ENCODE measurements at regions not wholly inside any gene's neighbourhood (a gene's known extent, or its start where the extent isn't known, plus 50 kb on each side); places are given as distances from the start of the nearest gene placed in this dataset.
"Not testable (repeated sequence)": the region's sequence is repeated elsewhere in the genome, so short reads cannot be mapped to it uniquely, and the experiment has no call there.

DNA sequence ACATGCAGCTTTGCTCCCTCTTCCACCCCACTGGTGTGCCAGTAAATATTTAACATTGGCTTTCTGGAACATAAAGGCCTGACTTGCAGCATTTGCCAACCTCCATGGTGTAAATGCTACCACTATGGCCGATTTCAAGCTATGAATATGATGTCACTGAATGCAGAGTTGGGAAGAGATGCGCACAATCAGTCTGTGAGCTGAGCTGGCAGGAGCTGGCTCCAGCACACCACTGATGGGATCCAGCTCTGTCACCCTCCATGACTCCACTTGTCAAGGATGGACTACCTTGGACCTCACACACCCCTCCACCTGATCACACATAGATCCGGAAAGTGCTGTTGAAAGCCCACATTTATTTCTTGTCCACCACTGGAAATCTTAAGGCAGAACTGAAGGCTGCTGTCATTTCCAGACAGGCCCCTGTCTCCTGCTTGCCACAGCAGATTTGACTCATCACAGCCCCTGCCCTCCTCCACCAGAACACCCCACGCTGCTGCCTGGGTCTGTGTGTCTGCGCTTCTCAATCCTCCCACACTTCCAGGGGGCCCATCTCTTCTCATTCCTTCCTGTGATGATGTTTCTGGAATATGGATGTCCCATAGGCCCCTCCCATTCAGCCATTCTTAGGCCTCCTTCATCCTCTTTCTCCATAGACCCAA, 82.2 kb upstream of the BCAR3 start:
- Mint-ChIP-seq H3K4me1 (peaks cover 7% of the 10 kb centered on the region), H3K4me3 (no peak overlapping the region), H3K27me3 (no peaks in the 10 kb centered on the region), H3K9me3 (no peaks in the 10 kb centered on the region), H3K27ac (no peak overlapping the region), H3K36me3 (no peaks in the 10 kb centered on the region)
- no peak for DNase-seq

- Mint-ChIP-seq H3K36me3 (no peaks in the 10 kb centered on the region), H3K4me1 (peaks cover 7% of the 10 kb centered on the region), H3K27me3 (no peaks in the 10 kb centered on the region), H3K9me3 (no peaks in the 10 kb centered on the region), H3K4me3 (no peak overlapping the region), H3K27ac (peak overlapping the region; percentile 52)
- no peak for DNase-seq
Observed at GRCh38 chr1:93758842-93759515, 77.3 kb upstream of the BCAR3 start.

- H3K27me3 Mint-ChIP-seq: no peaks in the 10 kb centered on the region
- H3K4me1 Mint-ChIP-seq: peaks cover 7% of the 10 kb centered on the region
- no peak for DNase-seq
- no peaks in the 10 kb centered on the region for H3K9me3 Mint-ChIP-seq
- no peak overlapping the region for H3K27ac Mint-ChIP-seq
- H3K4me3 Mint-ChIP-seq: no peak overlapping the region
- no peaks in the 10 kb centered on the region for H3K36me3 Mint-ChIP-seq
Observed at GRCh38 chr1:93757256-93758036, 75.8 kb upstream of the BCAR3 start.

GRCh38 chr1:93756657-93757056, 75.0 kb upstream of the BCAR3 start:
- H3K27me3 Mint-ChIP-seq: no peaks in the 10 kb centered on the region
- no peak overlapping the region for H3K27ac Mint-ChIP-seq
- H3K4me1 Mint-ChIP-seq: peaks cover 12% of the 10 kb centered on the region
- no peaks in the 10 kb centered on the region for H3K36me3 Mint-ChIP-seq
- DNase-seq: no peak
- H3K9me3 Mint-ChIP-seq: no peaks in the 10 kb centered on the region
- H3K4me3 Mint-ChIP-seq: no peak overlapping the region

DNA sequence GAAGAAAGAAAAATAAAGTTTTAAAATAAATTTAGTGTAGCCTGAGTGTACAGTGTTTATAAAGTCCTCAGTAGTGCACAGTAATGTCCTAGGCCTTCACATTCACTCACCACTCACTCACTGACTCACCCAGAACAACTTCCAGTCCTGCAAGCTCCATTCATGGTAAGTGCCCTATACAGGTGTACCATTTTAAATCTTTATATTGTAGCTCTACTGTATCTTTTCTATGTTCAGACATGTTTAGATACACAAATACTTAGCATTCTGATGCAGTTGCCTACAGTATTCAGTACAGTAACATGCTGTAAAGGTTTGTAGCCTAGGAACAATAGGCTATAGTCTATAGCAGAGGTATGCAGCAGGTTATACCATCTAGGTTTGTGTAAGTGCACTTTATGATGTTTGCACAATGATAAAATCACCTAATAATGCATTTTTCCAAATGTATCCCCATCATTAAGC, 73.6 kb upstream of the BCAR3 start:
- not testable (repeated sequence) for H3K4me3 Mint-ChIP-seq, H3K27me3 Mint-ChIP-seq, DNase-seq, H3K9me3 Mint-ChIP-seq, H3K27ac Mint-ChIP-seq, H3K36me3 Mint-ChIP-seq
- H3K4me1 Mint-ChIP-seq: peaks cover 16% of the 10 kb centered on the region

GRCh38 chr1:93753791-93754763, 72.4 kb upstream of the BCAR3 start:
- Mint-ChIP-seq H3K27ac (no peak overlapping the region), H3K36me3 (no peaks in the 10 kb centered on the region), H3K27me3 (no peaks in the 10 kb centered on the region), H3K4me3 (no peak overlapping the region), H3K9me3 (no peaks in the 10 kb centered on the region), H3K4me1 (peaks cover 21% of the 10 kb centered on the region)
- DNase-seq: no peak

DNA sequence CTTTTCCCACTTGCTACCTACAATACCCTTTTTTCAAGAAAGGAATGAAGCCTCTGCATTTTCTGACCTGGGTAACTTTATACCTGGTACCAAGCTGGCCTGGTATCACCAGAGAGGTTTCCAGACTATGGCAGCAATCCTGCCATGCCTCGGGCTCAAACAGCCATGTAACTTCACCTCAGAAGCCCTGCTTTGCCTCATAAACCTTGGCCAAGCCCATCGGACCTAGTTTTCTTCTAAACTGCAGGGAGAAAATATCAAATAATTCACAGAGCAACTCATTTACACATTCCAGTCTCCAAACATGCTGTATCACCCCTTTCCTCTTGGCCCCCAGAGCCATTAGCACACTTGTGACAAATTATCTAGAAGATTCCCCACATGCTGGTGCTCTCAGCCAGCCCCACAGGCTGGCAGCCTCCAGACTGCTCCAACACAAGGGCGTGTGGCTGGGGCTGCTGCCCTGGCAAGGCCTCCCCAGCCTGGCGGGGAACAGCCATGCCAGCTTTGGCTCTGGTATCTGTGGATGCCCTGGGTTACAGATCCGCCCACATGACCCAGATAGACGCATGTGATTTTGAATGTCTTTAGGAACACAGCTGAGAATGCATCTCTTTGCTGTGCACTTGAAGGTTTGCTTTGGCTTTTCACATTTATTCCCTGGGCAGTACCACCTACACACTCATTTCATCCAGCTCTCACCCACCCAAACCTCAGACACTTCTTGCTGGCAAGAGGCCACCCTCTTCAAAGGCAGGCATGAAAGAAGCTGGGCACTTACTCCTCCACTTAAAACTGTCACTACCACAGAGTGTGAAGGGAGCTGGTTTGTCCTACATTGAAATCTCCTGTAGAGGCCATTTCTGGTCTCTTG, 70.0 kb upstream of the BCAR3 start:
- no peak overlapping the region for H3K4me3 Mint-ChIP-seq
- H3K27me3 Mint-ChIP-seq: peaks cover 5% of the 10 kb centered on the region
- no peak for DNase-seq

DNA sequence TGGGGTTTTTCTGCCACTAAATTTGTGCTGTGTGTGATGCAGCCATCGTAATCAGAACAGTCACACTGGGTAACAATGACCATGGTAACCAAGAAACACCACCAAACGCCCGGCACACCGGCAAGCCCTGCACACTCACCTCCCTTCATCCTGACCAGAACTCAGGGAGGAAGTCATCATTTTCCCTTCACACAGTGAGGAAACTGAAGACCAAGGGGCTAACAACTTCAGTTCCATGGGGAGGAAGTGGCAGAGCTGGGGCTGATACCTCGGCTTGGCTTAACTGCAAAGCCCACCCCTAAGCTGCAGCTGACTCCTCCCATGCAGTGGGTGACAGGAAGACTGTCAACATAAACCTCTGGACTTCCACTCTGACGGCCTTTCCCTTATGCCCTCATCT, 69.3 kb upstream of the BCAR3 start:
- DNase-seq: no peak
- H3K27me3 Mint-ChIP-seq: peaks cover 5% of the 10 kb centered on the region
- H3K27ac Mint-ChIP-seq: peak overlapping the region; percentile 5
- no peak overlapping the region for H3K4me3 Mint-ChIP-seq
- no peaks in the 10 kb centered on the region for H3K36me3 Mint-ChIP-seq
- peaks cover 8% of the 10 kb centered on the region for H3K9me3 Mint-ChIP-seq
- H3K4me1 Mint-ChIP-seq: peaks cover 16% of the 10 kb centered on the region

More for the DNA sequence above, 70.0 kb upstream of the BCAR3 start:
- peak overlapping the region; percentile 16 for H3K27ac Mint-ChIP-seq
- H3K36me3 Mint-ChIP-seq: no peaks in the 10 kb centered on the region
- H3K4me1 Mint-ChIP-seq: peaks cover 14% of the 10 kb centered on the region
- H3K9me3 Mint-ChIP-seq: peaks cover 7% of the 10 kb centered on the region

- Mint-ChIP-seq H3K27ac (peak overlapping the region; percentile 42), H3K36me3 (no peaks in the 10 kb centered on the region), H3K4me3 (no peak overlapping the region), H3K4me1 (peaks cover 26% of the 10 kb centered on the region), H3K27me3 (peaks cover 5% of the 10 kb centered on the region), H3K9me3 (peaks cover 8% of the 10 kb centered on the region)
- DNase-seq: no peak
Observed at GRCh38 chr1:93749894-93750301, 68.3 kb upstream of the BCAR3 start.

- H3K27ac Mint-ChIP-seq: peak overlapping the region; percentile 42
- no peak overlapping the region for H3K4me3 Mint-ChIP-seq
Observed at GRCh38 chr1:93749487-93749886, 67.8 kb upstream of the BCAR3 start.

DNA sequence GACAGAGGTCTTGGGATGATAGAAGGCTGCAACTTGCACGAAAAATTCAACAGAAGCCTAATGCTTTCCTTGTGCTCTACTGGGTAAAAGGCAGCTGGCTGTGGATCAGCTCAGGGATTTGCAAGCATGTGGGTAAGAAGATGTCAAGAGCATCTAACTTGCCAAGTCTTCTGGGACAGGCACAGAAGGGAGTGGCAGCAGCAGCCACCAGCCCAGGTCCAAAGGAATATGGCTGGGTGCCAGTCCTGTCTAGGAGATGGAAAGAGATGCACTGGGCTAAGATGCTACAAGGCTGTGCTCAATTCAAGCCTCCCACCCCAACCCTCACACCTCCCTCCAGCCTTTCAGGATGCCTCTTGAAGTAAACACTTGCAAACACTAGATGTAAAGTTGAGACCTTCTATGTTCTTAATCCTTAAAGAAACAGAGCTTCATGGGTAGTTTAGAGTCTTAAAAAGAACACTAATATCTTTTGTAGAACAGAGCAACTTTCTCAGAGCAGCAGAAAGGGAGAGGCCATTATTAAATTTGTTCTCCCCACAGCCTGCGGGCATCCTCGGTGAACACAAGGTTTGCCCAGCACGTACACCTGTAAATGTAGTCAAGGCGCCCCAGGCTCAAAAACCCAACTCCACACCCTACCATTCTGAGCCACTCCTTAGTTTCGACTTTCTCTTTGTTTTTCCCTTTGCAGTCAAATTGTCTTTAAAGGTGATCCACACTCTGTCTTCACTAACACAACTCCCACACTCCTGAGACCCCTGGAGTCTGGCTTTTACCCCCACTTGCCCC, 64.6 kb upstream of the BCAR3 start:
- H3K4me1 Mint-ChIP-seq: peaks cover 28% of the 10 kb centered on the region
- H3K27ac Mint-ChIP-seq: no peak overlapping the region
- no peak overlapping the region for H3K4me3 Mint-ChIP-seq
- peaks cover 5% of the 10 kb centered on the region for H3K27me3 Mint-ChIP-seq
- no peaks in the 10 kb centered on the region for H3K36me3 Mint-ChIP-seq
- DNase-seq: no peak
- peaks cover 8% of the 10 kb centered on the region for H3K9me3 Mint-ChIP-seq

More at GRCh38 chr1:93749487-93749886, 67.8 kb upstream of the BCAR3 start:
- Mint-ChIP-seq H3K4me1 (peaks cover 30% of the 10 kb centered on the region), H3K9me3 (peaks cover 8% of the 10 kb centered on the region), H3K27me3 (peaks cover 5% of the 10 kb centered on the region), H3K36me3 (no peaks in the 10 kb centered on the region)
- DNase-seq: no peak

DNA sequence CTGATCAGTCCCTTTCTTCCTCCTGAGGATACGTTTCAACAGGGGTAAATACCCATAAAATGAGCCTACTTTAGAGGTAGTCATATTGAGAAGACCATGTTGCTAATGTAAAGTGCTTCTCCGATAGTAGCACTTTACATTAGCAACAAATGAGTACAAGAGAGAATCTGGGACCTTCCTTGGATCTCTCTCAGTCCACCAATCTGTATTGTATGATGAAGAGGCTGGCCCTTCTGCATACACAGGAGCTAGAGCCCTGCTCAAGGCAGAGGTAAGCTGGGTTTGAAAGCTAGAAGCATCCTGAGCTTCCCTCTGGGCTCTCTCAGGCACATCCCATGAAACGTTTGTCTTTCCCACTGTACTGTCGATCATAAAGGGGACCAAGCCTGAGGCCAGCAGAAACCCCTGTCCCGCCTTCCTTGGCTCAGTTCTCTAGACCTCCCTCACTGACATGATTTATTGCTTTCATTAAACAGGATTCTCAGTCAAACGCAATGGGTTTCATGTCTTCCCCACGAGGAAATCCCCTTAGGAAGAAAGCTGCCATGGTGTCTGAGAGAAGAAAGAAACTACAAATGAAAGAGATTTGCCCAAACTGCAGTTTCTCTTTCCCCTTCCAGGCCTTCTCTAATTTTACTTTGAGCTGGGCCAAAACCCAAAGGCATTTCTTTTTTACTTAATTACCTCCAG, 62.8 kb upstream of the BCAR3 start:
- H3K4me3 Mint-ChIP-seq: no peak overlapping the region
- peaks cover 5% of the 10 kb centered on the region for H3K27me3 Mint-ChIP-seq
- H3K36me3 Mint-ChIP-seq: no peaks in the 10 kb centered on the region
- no peak for DNase-seq
- H3K27ac Mint-ChIP-seq: peak overlapping the region; percentile 83
- peaks cover 21% of the 10 kb centered on the region for H3K4me1 Mint-ChIP-seq
- H3K9me3 Mint-ChIP-seq: peaks cover 8% of the 10 kb centered on the region

DNA sequence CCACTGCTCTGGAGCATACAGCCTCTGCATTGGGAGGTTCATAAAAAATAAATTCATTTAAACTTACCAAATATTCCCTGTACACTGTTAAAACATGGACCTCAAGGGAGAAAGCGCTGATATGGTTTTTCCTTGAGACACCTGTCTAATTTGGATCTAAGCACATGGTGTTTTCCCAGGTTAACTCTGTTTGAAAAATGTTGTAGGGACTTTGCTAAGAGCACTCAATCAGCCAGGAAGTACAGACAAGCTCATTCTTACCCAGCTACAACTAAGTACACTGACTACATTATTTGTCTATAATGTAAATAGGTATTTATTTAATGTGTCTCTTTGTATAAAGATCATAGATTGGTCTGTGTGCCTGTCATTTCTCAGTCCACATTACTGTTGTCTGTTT, 61.8 kb upstream of the BCAR3 start:
- no peaks in the 10 kb centered on the region for H3K36me3 Mint-ChIP-seq
- peaks cover 21% of the 10 kb centered on the region for H3K4me1 Mint-ChIP-seq
- H3K27ac Mint-ChIP-seq: no peak overlapping the region
- peaks cover 8% of the 10 kb centered on the region for H3K9me3 Mint-ChIP-seq
- no peak for DNase-seq
- H3K4me3 Mint-ChIP-seq: no peak overlapping the region
- peaks cover 5% of the 10 kb centered on the region for H3K27me3 Mint-ChIP-seq
